HCT116 (cell line): ENCODE measurements at regions not wholly inside any gene's neighbourhood (a gene's known extent, or its start where the extent isn't known, plus 50 kb on each side); places are given as distances from the start of the nearest gene placed in this dataset.

Source experiments
- ATAC-seq: fragments of 200-7000 bp; cut with Tn5 transposase; 2 replicates; pipeline ENCODE4 v1.9.1; 2020; ENCODE audit warnings: mild to moderate bottlenecking, moderate library complexity
- BruUV-seq: library from RNA; stranded (reverse); fragments of 400-500 nt; replicated peaks from 2 replicates; lab custom pipeline; 2021; lab: Mats Ljungman, UMichigan
- CTCF ChIA-PET: fragments of 300-600 bp; sonication (Branson Sonifier 250); formaldehyde crosslinking; loops from one replicate; lab custom pipeline; 2021; ENCODE audit warnings: antibody characterized with exemption; lab: Charles Lee
- POLR2A ChIA-PET: fragments of 300-600, 350-600 bp; sonication (Branson Sonifier 250); formaldehyde crosslinking; loops from one replicate; lab custom pipeline; 2021; ENCODE audit warnings: antibody characterized with exemption; lab: Charles Lee
- RAD21 ChIA-PET, 2 experiments: fragments of 300-600 bp; sonication (Branson Sonifier 250); formaldehyde crosslinking; loops; one replicate each; lab custom pipeline; 2023; ENCODE audit warnings: low total read pairs in 2 of 2; ENCODE audit not compliant: uncharacterized antibody in 2 of 2, unreplicated experiment in 2 of 2, low non-redundant PET in 1 of 2; lab: Charles Lee
- DNase-seq: peaks from one replicate; pipeline ENCODE4 v3.0.0-alpha.2; 2010; ENCODE audit warnings: low read depth, low spot score
- H2AFZ ChIP-seq: fragments of 200-600 bp; shearing (Covaris generic), sonication (generic); 2 replicates; pipeline ENCODE4 v1.6.1; 2017; ENCODE audit warnings: low read depth, mixed run types, mixed read lengths, antibody characterized with exemption, low read length; ENCODE audit not compliant: poor library complexity, severe bottlenecking
- H3K27ac ChIP-seq: 2 replicates; pipeline ENCODE4 v1.5.1; 2012; ENCODE audit warnings: low read depth, low read length
- H3K27me3 ChIP-seq: fragments of 200-600 bp; sonication (generic); 2 replicates; pipeline ENCODE4 v1.6.1; 2016; ENCODE audit warnings: mixed run types, low read length, mixed read lengths; ENCODE audit not compliant: insufficient read depth
- H3K36me3 ChIP-seq, 2 experiments: fragments of 200-500 bp in 1 of 2; fragments of 200-600 bp in 1 of 2; sonication (Bioruptor generic) in 1 of 2; sonication (generic) in 1 of 2; 2 replicates each; pipeline versions ENCODE4 v1.5.1 to v1.6.1; 2014 to 2016; ENCODE audit warnings: low read length in 2 of 2, inconsistent platforms in 1 of 2, mixed read lengths in 1 of 2, mixed run types in 1 of 2; ENCODE audit not compliant: insufficient read depth in 2 of 2, control insufficient read depth in 1 of 2
- H3K4me1 ChIP-seq, 2 experiments: fragments of 200-600 bp in 1 of 2; sonication (generic) in 1 of 2; 2 replicates each; pipeline versions ENCODE4 v1.5.1 to v1.6.1; 2012 to 2017; ENCODE audit warnings: low read length in 2 of 2, inconsistent platforms in 1 of 2, mild to moderate bottlenecking in 1 of 2, mixed read lengths in 1 of 2, mixed run types in 1 of 2, moderate library complexity in 1 of 2; ENCODE audit not compliant: insufficient read depth in 2 of 2, control insufficient read depth in 1 of 2
- H3K4me2 ChIP-seq: fragments of 200-600 bp; sonication (generic); 2 replicates; pipeline ENCODE4 v1.6.1; 2017; ENCODE audit warnings: mixed run types, low read length, mixed read lengths
- H3K4me3 ChIP-seq, 2 experiments: fragments of 200-600 bp in 1 of 2; sonication (generic) in 1 of 2; replicated peaks in 1 of 2; 2 replicates each; pipeline ENCODE4 v1.5.1; 2011 to 2016; ENCODE audit warnings: low read length in 2 of 2, control low read depth in 1 of 2, low read depth in 1 of 2, mild to moderate bottlenecking in 1 of 2, mixed read lengths in 1 of 2, mixed run types in 1 of 2
- H3K79me2 ChIP-seq: fragments of 200-600 bp; sonication (generic); 2 replicates; pipeline ENCODE4 v1.6.1; 2017; ENCODE audit warnings: mild to moderate bottlenecking, mixed run types, low read length, moderate library complexity, mixed read lengths; ENCODE audit not compliant: insufficient read depth
- H3K9ac ChIP-seq: fragments of 200-600 bp; sonication (generic); 2 replicates; pipeline ENCODE4 v1.6.1; 2016; ENCODE audit warnings: low read length, mixed read lengths
- H3K9me2 ChIP-seq: fragments of 200-600 bp; sonication (generic), shearing (Covaris generic); 2 replicates; pipeline ENCODE4 v1.6.1; 2017; ENCODE audit warnings: mixed run types, mild to moderate bottlenecking, moderate library complexity; ENCODE audit not compliant: insufficient read depth
- H3K9me3 ChIP-seq, 2 experiments: fragments of 200-500 bp in 1 of 2; fragments of 200-600 bp in 1 of 2; sonication (Bioruptor generic) in 1 of 2; sonication (generic) in 1 of 2; 2 replicates each; pipeline ENCODE4 v1.6.1; 2014 to 2017; ENCODE audit warnings: low read length in 2 of 2, mixed read lengths in 2 of 2, inconsistent platforms in 1 of 2, low read depth in 1 of 2, mild to moderate bottlenecking in 1 of 2, mixed run types in 1 of 2, moderate library complexity in 1 of 2; ENCODE audit not compliant: control insufficient read depth in 1 of 2, insufficient read depth in 1 of 2
- H4K20me1 ChIP-seq: fragments of 200-600 bp; sonication (generic), shearing (Covaris generic); 2 replicates; pipeline ENCODE4 v1.6.1; 2017; ENCODE audit warnings: mixed run types, mild to moderate bottlenecking, moderate library complexity; ENCODE audit not compliant: insufficient read depth
- CBX3 ChIP-seq: IDR thresholded peaks from 2 replicates; pipeline ENCODE4 v1.6.1; 2012; ENCODE audit warnings: low read depth
- CEBPB ChIP-seq: IDR thresholded peaks from 2 replicates; pipeline ENCODE4 v1.6.1; 2012; ENCODE audit warnings: low read depth
- EGR1 ChIP-seq: IDR thresholded peaks from 2 replicates; pipeline ENCODE4 v1.6.1; 2012; ENCODE audit warnings: low read depth
- ELF1 ChIP-seq: IDR thresholded peaks from 2 replicates; pipeline ENCODE4 v1.6.1; 2012; ENCODE audit warnings: low read depth, borderline replicate concordance
- EZH2 ChIP-seq: fragments of 200-600 bp; sonication (generic); IDR thresholded peaks from 2 replicates; pipeline ENCODE4 v1.6.1; 2017; ENCODE audit warnings: antibody characterized with exemption, mixed run types
- EZH2phosphoT487 ChIP-seq: fragments of 200-600 bp; IDR thresholded peaks from 2 replicates; pipeline ENCODE4 v1.6.1; 2018; ENCODE audit warnings: antibody characterized with exemption, borderline replicate concordance
- FOSL1 ChIP-seq: IDR thresholded peaks from 2 replicates; pipeline ENCODE4 v1.6.1; 2012; ENCODE audit warnings: low read depth
- JUND ChIP-seq: IDR thresholded peaks from 2 replicates; pipeline ENCODE4 v1.6.1; 2012
- MAX ChIP-seq: IDR thresholded peaks from 2 replicates; pipeline ENCODE4 v1.6.1; 2012
- POLR2A ChIP-seq: IDR thresholded peaks from 2 replicates; pipeline ENCODE4 v1.7.0; 2011; ENCODE audit warnings: borderline replicate concordance; ENCODE audit not compliant: insufficient read depth, insufficient read length; ENCODE audit errors: extremely low read depth
- POLR2AphosphoS5 ChIP-seq: IDR thresholded peaks from 2 replicates; pipeline ENCODE4 v1.6.1; 2011; ENCODE audit warnings: mild to moderate bottlenecking, low read depth, low read length, moderate library complexity
- RAD21 ChIP-seq: IDR thresholded peaks from 2 replicates; pipeline ENCODE4 v1.6.1; 2012; ENCODE audit warnings: low read depth, mild to moderate bottlenecking
- SIN3A ChIP-seq: IDR thresholded peaks from 2 replicates; pipeline ENCODE4 v1.6.1; 2012; ENCODE audit warnings: low read depth
- SP1 ChIP-seq: IDR thresholded peaks from 2 replicates; pipeline ENCODE4 v1.6.1; 2012; ENCODE audit warnings: low read depth
- SRF ChIP-seq: IDR thresholded peaks from 2 replicates; pipeline ENCODE4 v1.6.1; 2012; ENCODE audit warnings: low read depth
- ZFX ChIP-seq: fragments of 450-650 bp; IDR thresholded peaks from 2 replicates; pipeline ENCODE4 v1.6.1; 2017
- ZNF274 ChIP-seq: fragments of 200-500 bp; sonication (Bioruptor generic); IDR thresholded peaks from 2 replicates; pipeline ENCODE4 v1.6.1; 2014; ENCODE audit warnings: mild to moderate bottlenecking, low read depth, low read length, inconsistent platforms
- intact Hi-C: fragments of 100-400 bp; cut with micrococcal nuclease; formaldehyde crosslinking; loops from 2 replicates; pipeline ENCODE4 v1.10.0; 2022
- TF ChIP-seq, protein P1 (sequence below), 3 experiments: fragments of 200-600 bp in 1 of 3; sonication (generic) in 1 of 3; IDR thresholded peaks in 2 of 3; conservative IDR thresholded peaks in 1 of 3; 2 replicates each; pipeline ENCODE4 v1.5.1; 2012 to 2017; ENCODE audit warnings: low read depth in 2 of 3, low read length in 2 of 3, antibody characterized with exemption in 1 of 3, borderline replicate concordance in 1 of 3, control low read depth in 1 of 3, mild to moderate bottlenecking in 1 of 3, mixed read lengths in 1 of 3, mixed run types in 1 of 3, moderate library complexity in 1 of 3; ENCODE audit not compliant: insufficient read depth in 1 of 3
- TF ChIP-seq, protein P2 (sequence below): IDR thresholded peaks from 2 replicates; pipeline ENCODE4 v1.6.1; 2011; ENCODE audit warnings: mild to moderate bottlenecking, low read length, moderate library complexity; ENCODE audit not compliant: insufficient replicate concordance; ENCODE audit errors: extremely low read depth

DNA sequence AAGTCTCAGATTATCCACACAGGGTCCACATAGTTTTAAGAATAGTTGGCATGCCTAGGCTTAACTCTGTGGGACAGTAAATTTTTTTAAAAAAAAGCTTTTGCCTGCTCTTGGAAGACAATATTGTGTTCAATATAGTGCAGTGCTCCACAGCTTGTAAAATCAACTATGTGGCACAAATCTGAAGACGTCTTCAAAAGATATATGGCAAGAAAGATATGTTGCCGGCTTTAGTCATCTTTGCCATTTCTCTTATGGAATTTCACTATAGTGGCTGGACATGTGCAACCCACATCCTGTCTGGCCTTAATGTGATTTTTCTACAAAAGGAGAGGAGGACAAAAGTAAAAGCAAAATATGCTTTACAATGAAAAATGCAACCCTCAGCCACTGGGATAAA is 90.5 kb downstream of the MGST1 start:
- Histone ChIP-seq H3K9me3 (no peaks in the 10 kb centered on the region), H3K9me2 (no peaks in the 10 kb centered on the region), H3K79me2 (no peaks in the 10 kb centered on the region), H3K4me3 (no peak overlapping the region), H3K4me2 (no peak overlapping the region), H3K27ac (no peak overlapping the region), H3K27me3 (no peaks in the 10 kb centered on the region), H2AFZ (no peak overlapping the region), H3K4me1 (no peaks in the 10 kb centered on the region), H4K20me1 (no peaks in the 10 kb centered on the region), H3K36me3 (no peaks in the 10 kb centered on the region), H3K9ac (no peak overlapping the region)
- POLR2A ChIA-PET, result no interaction called here
- ATAC-seq (no peak), DNase-seq (no peak)
- intact Hi-C loops, result no loop called here
- CTCF ChIA-PET, result no interaction called here
- RAD21 ChIA-PET, result no interaction called here
- no TSS peak for BruUV-seq
- TF ChIP-seq EZH2phosphoT487 (no peak), ZNF274 (no peak), CEBPB (no peak), ELF1 (no peak), EZH2 (no peak), SP1 (no peak), JUND (no peak), MAX (no peak), EGR1 (no peak), ZFX (no peak), POLR2A (no peak), SRF (no peak), RAD21 (no peak), POLR2AphosphoS5 (no peak), FOSL1 (no peak), CBX3 (no peak), SIN3A (no peak)
- TF ChIP-seq, protein P1, sequence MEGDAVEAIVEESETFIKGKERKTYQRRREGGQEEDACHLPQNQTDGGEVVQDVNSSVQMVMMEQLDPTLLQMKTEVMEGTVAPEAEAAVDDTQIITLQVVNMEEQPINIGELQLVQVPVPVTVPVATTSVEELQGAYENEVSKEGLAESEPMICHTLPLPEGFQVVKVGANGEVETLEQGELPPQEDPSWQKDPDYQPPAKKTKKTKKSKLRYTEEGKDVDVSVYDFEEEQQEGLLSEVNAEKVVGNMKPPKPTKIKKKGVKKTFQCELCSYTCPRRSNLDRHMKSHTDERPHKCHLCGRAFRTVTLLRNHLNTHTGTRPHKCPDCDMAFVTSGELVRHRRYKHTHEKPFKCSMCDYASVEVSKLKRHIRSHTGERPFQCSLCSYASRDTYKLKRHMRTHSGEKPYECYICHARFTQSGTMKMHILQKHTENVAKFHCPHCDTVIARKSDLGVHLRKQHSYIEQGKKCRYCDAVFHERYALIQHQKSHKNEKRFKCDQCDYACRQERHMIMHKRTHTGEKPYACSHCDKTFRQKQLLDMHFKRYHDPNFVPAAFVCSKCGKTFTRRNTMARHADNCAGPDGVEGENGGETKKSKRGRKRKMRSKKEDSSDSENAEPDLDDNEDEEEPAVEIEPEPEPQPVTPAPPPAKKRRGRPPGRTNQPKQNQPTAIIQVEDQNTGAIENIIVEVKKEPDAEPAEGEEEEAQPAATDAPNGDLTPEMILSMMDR (IDR thresholded peaks at IDR 0.05 in 2 of 3, conservative IDR thresholded peaks at IDR 0.05 in 1 of 3; ENCODE audit: borderline replicate concordance in 1 of 3, insufficient read depth in 1 of 3, low read depth in 2 of 3, low read length in 2 of 3), result no peak
- TF ChIP-seq, protein P2, sequence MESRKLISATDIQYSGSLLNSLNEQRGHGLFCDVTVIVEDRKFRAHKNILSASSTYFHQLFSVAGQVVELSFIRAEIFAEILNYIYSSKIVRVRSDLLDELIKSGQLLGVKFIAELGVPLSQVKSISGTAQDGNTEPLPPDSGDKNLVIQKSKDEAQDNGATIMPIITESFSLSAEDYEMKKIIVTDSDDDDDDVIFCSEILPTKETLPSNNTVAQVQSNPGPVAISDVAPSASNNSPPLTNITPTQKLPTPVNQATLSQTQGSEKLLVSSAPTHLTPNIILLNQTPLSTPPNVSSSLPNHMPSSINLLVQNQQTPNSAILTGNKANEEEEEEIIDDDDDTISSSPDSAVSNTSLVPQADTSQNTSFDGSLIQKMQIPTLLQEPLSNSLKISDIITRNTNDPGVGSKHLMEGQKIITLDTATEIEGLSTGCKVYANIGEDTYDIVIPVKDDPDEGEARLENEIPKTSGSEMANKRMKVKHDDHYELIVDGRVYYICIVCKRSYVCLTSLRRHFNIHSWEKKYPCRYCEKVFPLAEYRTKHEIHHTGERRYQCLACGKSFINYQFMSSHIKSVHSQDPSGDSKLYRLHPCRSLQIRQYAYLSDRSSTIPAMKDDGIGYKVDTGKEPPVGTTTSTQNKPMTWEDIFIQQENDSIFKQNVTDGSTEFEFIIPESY, result no peak
